ENCODE measurements at regions not wholly inside any gene's neighbourhood (a gene's known extent, or its start where the extent isn't known, plus 50 kb on each side); places are given as distances from the start of the nearest gene placed in this dataset.

GRCh38 chr4:34371676-34372075 is 1872.6 kb downstream of the ARAP2 start:
- H4K20me1 ChIP-seq (ENCODE audit: insufficient read depth, low read length), result no peaks in the 10 kb centered on the region
- no peaks in the 10 kb centered on the region for H3K27me3 ChIP-seq (ENCODE audit: insufficient read depth, low read length)
- no peaks in the 10 kb centered on the region for H3F3A ChIP-seq (ENCODE audit: insufficient read depth, low read length)
- no peak overlapping the region for H3K9ac ChIP-seq (ENCODE audit: low read length)
- no peaks in the 10 kb centered on the region for H3K9me3 ChIP-seq (ENCODE audit: low read length)
- no peaks in the 10 kb centered on the region for H3K9me2 ChIP-seq (ENCODE audit: low read depth, low read length)
- H3K27ac ChIP-seq (ENCODE audit: low read depth, low read length, poor library complexity, severe bottlenecking), result no peak overlapping the region
- no peaks in the 10 kb centered on the region for H3K36me3 ChIP-seq (ENCODE audit: insufficient read depth, low read length)
- H3K79me2 ChIP-seq (ENCODE audit: insufficient read depth, low read length), result no peaks in the 10 kb centered on the region
- H3K4me2 ChIP-seq (ENCODE audit: low read length), result no peak overlapping the region
- H3K4me1 ChIP-seq (ENCODE audit: insufficient read depth, low read length, severe bottlenecking), result no peaks in the 10 kb centered on the region
- TF ChIP-seq EZH2 (IDR thresholded peaks at IDR 0.05; ENCODE audit: borderline replicate concordance, low read length) (no peak), CTCF (IDR thresholded peaks at IDR 0.05; ENCODE audit: low read length) (no peak)
- no peak overlapping the region for H2AFZ ChIP-seq (ENCODE audit: low read length)
- H3K4me3 ChIP-seq (ENCODE audit: low read depth, low read length, poor library complexity, severe bottlenecking), result no peak overlapping the region

GRCh38 chr4:34372815-34373214 is 1871.5 kb downstream of the ARAP2 start:
- Histone ChIP-seq H3K9ac (ENCODE audit: low read length) (no peak overlapping the region), H4K20me1 (ENCODE audit: insufficient read depth, low read length) (no peaks in the 10 kb centered on the region), H3K27ac (ENCODE audit: low read depth, low read length, poor library complexity, severe bottlenecking) (no peak overlapping the region), H3F3A (ENCODE audit: insufficient read depth, low read length) (no peaks in the 10 kb centered on the region), H3K9me2 (ENCODE audit: low read depth, low read length) (no peaks in the 10 kb centered on the region), H3K9me3 (ENCODE audit: low read length) (no peaks in the 10 kb centered on the region), H3K4me2 (ENCODE audit: low read length) (no peak overlapping the region), H3K4me3 (ENCODE audit: low read depth, low read length, poor library complexity, severe bottlenecking) (no peak overlapping the region), H3K27me3 (ENCODE audit: insufficient read depth, low read length) (no peaks in the 10 kb centered on the region), H3K36me3 (ENCODE audit: insufficient read depth, low read length) (no peaks in the 10 kb centered on the region), H2AFZ (ENCODE audit: low read length) (no peak overlapping the region), H3K79me2 (ENCODE audit: insufficient read depth, low read length) (no peaks in the 10 kb centered on the region), H3K4me1 (ENCODE audit: insufficient read depth, low read length, severe bottlenecking) (no peaks in the 10 kb centered on the region)
- TF ChIP-seq EZH2 (IDR thresholded peaks at IDR 0.05; ENCODE audit: borderline replicate concordance, low read length) (no peak), CTCF (IDR thresholded peaks at IDR 0.05; ENCODE audit: low read length) (no peak)

GRCh38 chr4:34373456-34373855 is 1870.9 kb downstream of the ARAP2 start:
- H3K9ac ChIP-seq (ENCODE audit: low read length), result no peak overlapping the region
- no peaks in the 10 kb centered on the region for H3K9me3 ChIP-seq (ENCODE audit: low read length)
- H3K36me3 ChIP-seq (ENCODE audit: insufficient read depth, low read length), result no peaks in the 10 kb centered on the region
- no peaks in the 10 kb centered on the region for H3F3A ChIP-seq (ENCODE audit: insufficient read depth, low read length)
- no peak overlapping the region for H3K4me3 ChIP-seq (ENCODE audit: low read depth, low read length, poor library complexity, severe bottlenecking)
- no peak overlapping the region for H2AFZ ChIP-seq (ENCODE audit: low read length)
- no peaks in the 10 kb centered on the region for H4K20me1 ChIP-seq (ENCODE audit: insufficient read depth, low read length)
- TF ChIP-seq CTCF (IDR thresholded peaks at IDR 0.05; ENCODE audit: low read length), result no peak
- TF ChIP-seq EZH2 (IDR thresholded peaks at IDR 0.05; ENCODE audit: borderline replicate concordance, low read length), result no peak
- no peaks in the 10 kb centered on the region for H3K4me1 ChIP-seq (ENCODE audit: insufficient read depth, low read length, severe bottlenecking)
- no peaks in the 10 kb centered on the region for H3K27me3 ChIP-seq (ENCODE audit: insufficient read depth, low read length)
- no peak overlapping the region for H3K4me2 ChIP-seq (ENCODE audit: low read length)
- no peaks in the 10 kb centered on the region for H3K9me2 ChIP-seq (ENCODE audit: low read depth, low read length)
- no peak overlapping the region for H3K27ac ChIP-seq (ENCODE audit: low read depth, low read length, poor library complexity, severe bottlenecking)
- H3K79me2 ChIP-seq (ENCODE audit: insufficient read depth, low read length), result no peaks in the 10 kb centered on the region

Measured in OCI-LY1 (cell line).